ENCODE measurements at regions not wholly inside any gene's neighbourhood (a gene's known extent, or its start where the extent isn't known, plus 50 kb on each side); places are given as distances from the start of the nearest gene placed in this dataset.

DNA sequence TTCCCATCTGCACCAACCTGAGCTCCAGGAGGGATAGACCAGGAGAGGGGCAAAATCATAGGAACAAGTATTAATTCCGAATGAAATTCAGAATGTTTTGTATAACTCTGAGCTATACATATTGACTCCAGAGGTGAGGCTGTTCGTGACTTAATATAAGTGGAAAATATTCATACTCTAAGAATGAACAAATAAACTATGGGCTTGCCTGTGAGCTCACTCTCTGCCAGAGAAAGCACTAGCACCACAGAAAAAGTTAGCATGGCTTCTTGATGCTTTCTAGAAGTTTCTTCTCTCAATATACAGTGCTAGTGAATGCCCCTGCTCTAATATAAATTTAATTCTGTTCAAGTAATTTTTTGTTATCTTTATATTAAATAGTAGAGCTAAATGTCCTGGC, 1536.4 kb upstream of the FLRT2 start:
- no peaks in the 10 kb centered on the region for H3K27me3 ChIP-seq (ENCODE audit: insufficient read depth, low read depth, low read length)
- no peak overlapping the region for H3K27ac ChIP-seq (ENCODE audit: low read length)
- H3F3A ChIP-seq (ENCODE audit: insufficient read depth, low read length, poor library complexity, severe bottlenecking), result no peaks in the 10 kb centered on the region
- no peaks in the 10 kb centered on the region for H3K9me2 ChIP-seq (ENCODE audit: insufficient read depth, low read length)
- no peaks in the 10 kb centered on the region for H4K20me1 ChIP-seq (ENCODE audit: insufficient read depth)
- H3K4me3 ChIP-seq (ENCODE audit: low read length), result no peak overlapping the region
- no peak overlapping the region for H2AFZ ChIP-seq (ENCODE audit: low read depth, low read length)
- no peaks in the 10 kb centered on the region for H3K9me3 ChIP-seq (ENCODE audit: low read length)
- H3K36me3 ChIP-seq (ENCODE audit: insufficient read depth, low read length), result no peaks in the 10 kb centered on the region
- H3K4me2 ChIP-seq (ENCODE audit: low read length), result no peak overlapping the region
- no peaks in the 10 kb centered on the region for H3K79me2 ChIP-seq (replicated peaks; ENCODE audit: insufficient read depth, low read length)
- TF ChIP-seq, protein P1, sequence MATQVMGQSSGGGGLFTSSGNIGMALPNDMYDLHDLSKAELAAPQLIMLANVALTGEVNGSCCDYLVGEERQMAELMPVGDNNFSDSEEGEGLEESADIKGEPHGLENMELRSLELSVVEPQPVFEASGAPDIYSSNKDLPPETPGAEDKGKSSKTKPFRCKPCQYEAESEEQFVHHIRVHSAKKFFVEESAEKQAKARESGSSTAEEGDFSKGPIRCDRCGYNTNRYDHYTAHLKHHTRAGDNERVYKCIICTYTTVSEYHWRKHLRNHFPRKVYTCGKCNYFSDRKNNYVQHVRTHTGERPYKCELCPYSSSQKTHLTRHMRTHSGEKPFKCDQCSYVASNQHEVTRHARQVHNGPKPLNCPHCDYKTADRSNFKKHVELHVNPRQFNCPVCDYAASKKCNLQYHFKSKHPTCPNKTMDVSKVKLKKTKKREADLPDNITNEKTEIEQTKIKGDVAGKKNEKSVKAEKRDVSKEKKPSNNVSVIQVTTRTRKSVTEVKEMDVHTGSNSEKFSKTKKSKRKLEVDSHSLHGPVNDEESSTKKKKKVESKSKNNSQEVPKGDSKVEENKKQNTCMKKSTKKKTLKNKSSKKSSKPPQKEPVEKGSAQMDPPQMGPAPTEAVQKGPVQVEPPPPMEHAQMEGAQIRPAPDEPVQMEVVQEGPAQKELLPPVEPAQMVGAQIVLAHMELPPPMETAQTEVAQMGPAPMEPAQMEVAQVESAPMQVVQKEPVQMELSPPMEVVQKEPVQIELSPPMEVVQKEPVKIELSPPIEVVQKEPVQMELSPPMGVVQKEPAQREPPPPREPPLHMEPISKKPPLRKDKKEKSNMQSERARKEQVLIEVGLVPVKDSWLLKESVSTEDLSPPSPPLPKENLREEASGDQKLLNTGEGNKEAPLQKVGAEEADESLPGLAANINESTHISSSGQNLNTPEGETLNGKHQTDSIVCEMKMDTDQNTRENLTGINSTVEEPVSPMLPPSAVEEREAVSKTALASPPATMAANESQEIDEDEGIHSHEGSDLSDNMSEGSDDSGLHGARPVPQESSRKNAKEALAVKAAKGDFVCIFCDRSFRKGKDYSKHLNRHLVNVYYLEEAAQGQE (IDR thresholded peaks at IDR 0.05; ENCODE audit: borderline replicate concordance), result no peak
- TF ChIP-seq TAF1 (IDR thresholded peaks at IDR 0.05; ENCODE audit: low read depth) (no peak), SMC3 (conservative IDR thresholded peaks at IDR 0.05; ENCODE audit: poor library complexity) (no peak), EP300 (conservative IDR thresholded peaks at IDR 0.05; ENCODE audit: poor library complexity, severe bottlenecking) (no peak), POLR2AphosphoS5 (IDR thresholded peaks at IDR 0.05) (no peak), RAD21 (conservative IDR thresholded peaks at IDR 0.05) (no peak), EZH2 (IDR thresholded peaks at IDR 0.05; ENCODE audit: borderline replicate concordance, insufficient read depth, low read length, poor library complexity, severe bottlenecking) (no peak), MXI1 (conservative IDR thresholded peaks at IDR 0.05; ENCODE audit: poor library complexity, severe bottlenecking) (no peak)
- TF ChIP-seq, protein P2, sequence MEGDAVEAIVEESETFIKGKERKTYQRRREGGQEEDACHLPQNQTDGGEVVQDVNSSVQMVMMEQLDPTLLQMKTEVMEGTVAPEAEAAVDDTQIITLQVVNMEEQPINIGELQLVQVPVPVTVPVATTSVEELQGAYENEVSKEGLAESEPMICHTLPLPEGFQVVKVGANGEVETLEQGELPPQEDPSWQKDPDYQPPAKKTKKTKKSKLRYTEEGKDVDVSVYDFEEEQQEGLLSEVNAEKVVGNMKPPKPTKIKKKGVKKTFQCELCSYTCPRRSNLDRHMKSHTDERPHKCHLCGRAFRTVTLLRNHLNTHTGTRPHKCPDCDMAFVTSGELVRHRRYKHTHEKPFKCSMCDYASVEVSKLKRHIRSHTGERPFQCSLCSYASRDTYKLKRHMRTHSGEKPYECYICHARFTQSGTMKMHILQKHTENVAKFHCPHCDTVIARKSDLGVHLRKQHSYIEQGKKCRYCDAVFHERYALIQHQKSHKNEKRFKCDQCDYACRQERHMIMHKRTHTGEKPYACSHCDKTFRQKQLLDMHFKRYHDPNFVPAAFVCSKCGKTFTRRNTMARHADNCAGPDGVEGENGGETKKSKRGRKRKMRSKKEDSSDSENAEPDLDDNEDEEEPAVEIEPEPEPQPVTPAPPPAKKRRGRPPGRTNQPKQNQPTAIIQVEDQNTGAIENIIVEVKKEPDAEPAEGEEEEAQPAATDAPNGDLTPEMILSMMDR (IDR thresholded peaks at IDR 0.05; ENCODE audit: poor library complexity, severe bottlenecking), result no peak
- H3K9ac ChIP-seq (ENCODE audit: low read length), result no peak overlapping the region

DNA sequence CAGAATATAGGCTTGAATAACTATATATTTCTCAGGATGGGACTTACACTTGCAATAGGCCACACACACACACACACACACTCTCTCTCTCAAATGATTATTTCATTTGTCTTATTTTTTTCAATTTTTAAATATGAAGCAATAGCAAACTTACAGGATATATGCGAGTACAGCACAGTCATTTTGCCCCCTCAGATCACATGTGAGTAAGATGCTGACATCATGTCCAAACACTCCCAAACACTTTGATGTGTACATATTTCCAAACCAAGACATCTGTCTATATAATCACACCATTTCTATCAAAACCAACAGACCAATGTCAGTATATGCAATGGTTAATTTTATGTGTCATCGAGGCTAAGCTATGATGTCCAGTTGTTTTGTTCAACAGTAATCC, 1535.9 kb upstream of the FLRT2 start:
- TF ChIP-seq, protein P2 (IDR thresholded peaks at IDR 0.05; ENCODE audit: poor library complexity, severe bottlenecking), result no peak
- TF ChIP-seq POLR2AphosphoS5 (IDR thresholded peaks at IDR 0.05) (no peak), MXI1 (conservative IDR thresholded peaks at IDR 0.05; ENCODE audit: poor library complexity, severe bottlenecking) (no peak), EZH2 (IDR thresholded peaks at IDR 0.05; ENCODE audit: borderline replicate concordance, insufficient read depth, low read length, poor library complexity, severe bottlenecking) (no peak), TAF1 (IDR thresholded peaks at IDR 0.05; ENCODE audit: low read depth) (no peak), EP300 (conservative IDR thresholded peaks at IDR 0.05; ENCODE audit: poor library complexity, severe bottlenecking) (no peak), RAD21 (conservative IDR thresholded peaks at IDR 0.05) (no peak), SMC3 (conservative IDR thresholded peaks at IDR 0.05; ENCODE audit: poor library complexity) (no peak)
- TF ChIP-seq, protein P1 (IDR thresholded peaks at IDR 0.05; ENCODE audit: borderline replicate concordance), result no peak
- no peaks in the 10 kb centered on the region for H3K27me3 ChIP-seq (ENCODE audit: insufficient read depth, low read depth, low read length)
- no peaks in the 10 kb centered on the region for H3K79me2 ChIP-seq (replicated peaks; ENCODE audit: insufficient read depth, low read length)
- H3K27ac ChIP-seq (ENCODE audit: low read length), result no peak overlapping the region
- H3K9ac ChIP-seq (ENCODE audit: low read length), result no peak overlapping the region
- H3K4me3 ChIP-seq (ENCODE audit: low read length), result no peak overlapping the region
- H3F3A ChIP-seq (ENCODE audit: insufficient read depth, low read length, poor library complexity, severe bottlenecking), result no peaks in the 10 kb centered on the region
- H3K9me3 ChIP-seq (ENCODE audit: low read length), result no peaks in the 10 kb centered on the region
- H4K20me1 ChIP-seq (ENCODE audit: insufficient read depth), result no peaks in the 10 kb centered on the region
- no peak overlapping the region for H2AFZ ChIP-seq (ENCODE audit: low read depth, low read length)
- H3K36me3 ChIP-seq (ENCODE audit: insufficient read depth, low read length), result no peaks in the 10 kb centered on the region
- no peak overlapping the region for H3K4me2 ChIP-seq (ENCODE audit: low read length)
- no peaks in the 10 kb centered on the region for H3K9me2 ChIP-seq (ENCODE audit: insufficient read depth, low read length)
